GM18502 (cell line): ENCODE measurements at regions not wholly inside any gene's neighbourhood (a gene's known extent, or its start where the extent isn't known, plus 50 kb on each side); places are given as distances from the start of the nearest gene placed in this dataset.
"Not testable (repeated sequence)": the region's sequence is repeated elsewhere in the genome, so short reads cannot be mapped to it uniquely, and the experiment has no call there.

Source experiments
- ATAC-seq: cut with Tn5 transposase; IDR thresholded peaks from one replicate; pipeline ENCODE4 v1.9.1; 2021; ENCODE audit warnings: mild to moderate bottlenecking; ENCODE audit not compliant: unreplicated experiment, poor library complexity

DNA sequence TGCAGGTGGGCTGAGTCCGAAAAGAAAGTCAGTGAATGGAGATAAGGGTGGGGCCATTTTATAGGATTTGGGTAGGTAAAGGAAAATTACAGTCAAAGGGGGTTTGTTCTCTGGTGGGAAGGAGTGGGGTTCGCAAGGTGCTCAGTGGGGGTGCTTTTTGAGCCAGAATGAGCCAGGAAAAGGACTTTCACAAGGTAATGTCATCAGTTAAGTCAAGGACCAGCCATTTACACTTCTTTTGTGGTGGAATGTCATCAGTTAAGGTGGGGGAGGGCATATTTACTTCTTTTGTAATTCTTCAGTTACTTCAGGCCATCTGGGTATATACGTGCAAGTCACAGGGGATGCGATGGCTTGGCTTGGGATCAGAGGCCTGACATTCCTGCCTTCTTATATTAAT, 705.5 kb upstream of the NEGR1 start:
- ATAC-seq, result not testable (repeated sequence)

DNA sequence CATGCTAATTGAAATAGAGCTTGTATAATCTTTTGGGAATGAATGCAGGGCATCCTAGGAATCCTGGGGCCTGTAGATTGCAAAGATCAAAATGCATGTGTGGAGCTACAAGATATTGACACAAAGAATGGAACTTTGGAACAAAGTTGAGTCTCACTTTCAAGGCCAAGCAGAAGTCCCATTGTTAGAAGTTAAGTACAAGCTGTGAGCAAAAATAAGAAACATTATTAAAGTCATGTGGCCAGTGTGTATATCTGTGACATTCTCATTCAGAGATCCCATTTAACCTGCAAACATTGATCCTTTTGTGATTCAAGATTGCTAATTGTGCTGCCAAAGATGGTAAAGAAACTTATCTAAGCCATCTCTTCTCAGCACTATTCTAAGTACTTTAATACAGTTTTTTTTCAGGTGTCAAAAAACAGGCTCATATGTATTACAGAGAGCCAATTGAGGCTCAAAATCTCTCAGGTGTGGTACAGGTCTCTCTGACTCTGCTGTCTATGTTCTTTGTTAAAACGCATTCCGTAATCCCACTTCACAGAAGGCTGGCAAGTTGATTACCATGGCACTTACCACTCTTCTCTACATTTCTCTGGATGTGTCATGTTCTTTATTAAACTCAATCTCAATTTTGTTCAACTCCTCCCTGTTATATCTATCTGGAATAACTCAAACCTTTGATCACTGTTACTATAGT, 704.4 kb upstream of the NEGR1 start:
- ATAC-seq, result no peak

DNA sequence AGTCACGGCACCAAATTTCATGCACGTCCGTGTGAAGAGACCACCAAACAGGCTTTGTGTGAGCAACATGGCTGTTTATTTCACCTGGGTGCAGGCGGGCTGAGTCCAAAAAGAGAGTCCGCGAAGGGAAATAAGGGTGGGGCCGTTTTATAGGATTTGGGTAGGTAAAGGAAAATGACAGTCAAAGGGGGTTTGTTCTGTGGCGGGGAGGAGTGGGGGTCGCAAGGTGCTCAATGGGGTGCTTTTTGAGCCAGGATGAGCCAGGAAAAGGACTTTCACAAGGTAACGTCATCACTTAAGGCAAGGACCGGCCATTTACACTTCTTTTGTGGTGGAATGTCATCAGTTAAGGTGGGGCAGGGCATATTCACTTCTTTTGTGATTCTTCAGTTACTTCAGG, 702.7 kb upstream of the NEGR1 start:
- not testable (repeated sequence) for ATAC-seq

DNA sequence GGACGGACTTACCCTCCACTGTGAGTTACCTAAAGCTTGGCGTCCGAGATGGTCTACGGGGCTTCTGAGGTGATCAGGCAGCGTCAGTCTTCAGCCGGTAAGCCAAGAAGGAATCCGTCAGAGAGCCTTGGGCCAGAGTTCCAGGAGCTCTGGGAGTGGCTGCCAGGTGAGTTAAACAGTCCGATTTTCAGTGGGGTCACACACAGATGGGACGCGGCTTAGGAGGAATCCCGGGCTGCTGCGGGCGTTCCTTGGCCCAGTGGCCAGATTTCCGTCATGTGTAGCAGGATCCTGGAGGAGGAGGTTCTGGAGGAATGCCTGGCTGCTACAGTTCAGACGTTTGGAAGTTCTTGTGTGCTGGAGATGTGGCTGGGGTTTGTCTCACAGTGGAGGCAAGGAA, 700.7 kb upstream of the NEGR1 start:
- ATAC-seq, result not testable (repeated sequence)

DNA sequence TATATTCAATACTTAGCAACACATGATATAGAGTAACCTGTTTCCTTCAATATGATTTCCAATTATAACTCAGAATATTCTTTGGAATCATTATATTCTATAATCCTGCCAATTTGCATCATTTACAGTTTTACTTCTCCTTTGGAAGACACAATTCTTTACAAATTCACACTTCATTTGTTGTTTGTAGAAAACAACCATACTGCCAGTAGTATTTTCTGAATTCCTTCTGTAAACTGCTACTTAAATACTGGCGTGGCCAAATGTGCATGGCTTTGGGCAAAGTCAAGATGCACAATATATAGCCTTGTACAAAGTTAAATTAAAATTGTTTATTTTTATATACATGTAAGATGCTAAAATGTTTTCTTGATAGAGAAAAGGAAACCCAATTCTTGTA, 687.1 kb upstream of the NEGR1 start:
- no peak for ATAC-seq

DNA sequence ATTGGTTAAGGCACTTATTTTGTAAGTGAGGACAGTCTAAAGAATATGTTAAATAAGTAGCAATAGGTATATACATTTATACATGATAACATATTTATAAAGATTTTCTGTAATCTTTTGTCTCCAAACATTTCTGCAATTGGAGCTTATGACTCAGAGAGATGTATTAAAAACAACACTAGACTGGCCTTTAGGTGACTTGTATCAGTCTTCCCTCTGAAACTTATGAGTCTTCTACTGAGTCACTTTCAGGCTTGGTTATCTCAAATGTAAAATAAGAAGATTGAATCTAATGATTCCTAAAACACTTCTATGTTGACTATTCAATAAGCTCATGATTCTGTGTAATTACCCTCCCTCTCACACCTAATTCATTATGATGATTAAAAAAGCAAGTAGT, 672.6 kb upstream of the NEGR1 start:
- no peak for ATAC-seq

DNA sequence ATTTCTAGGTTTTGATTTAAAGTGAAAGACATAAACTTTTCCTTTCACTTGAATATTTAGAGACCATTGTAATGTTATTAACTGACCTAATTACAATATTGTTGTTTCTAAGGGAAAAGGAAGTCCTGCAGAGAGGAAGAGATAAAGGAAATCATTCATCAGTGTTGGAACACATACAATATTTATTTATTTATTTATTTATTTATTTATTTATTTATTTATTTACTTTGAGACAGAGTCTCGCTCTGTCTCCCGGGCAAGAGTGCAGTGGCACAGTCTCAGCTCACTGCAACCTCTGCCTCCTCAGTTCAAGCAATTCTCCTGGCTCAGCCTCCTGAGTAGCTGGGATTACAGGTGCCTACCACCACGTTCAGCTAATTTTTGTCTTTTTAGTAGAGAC, 668.6 kb upstream of the NEGR1 start:
- ATAC-seq, result not testable (repeated sequence)

DNA sequence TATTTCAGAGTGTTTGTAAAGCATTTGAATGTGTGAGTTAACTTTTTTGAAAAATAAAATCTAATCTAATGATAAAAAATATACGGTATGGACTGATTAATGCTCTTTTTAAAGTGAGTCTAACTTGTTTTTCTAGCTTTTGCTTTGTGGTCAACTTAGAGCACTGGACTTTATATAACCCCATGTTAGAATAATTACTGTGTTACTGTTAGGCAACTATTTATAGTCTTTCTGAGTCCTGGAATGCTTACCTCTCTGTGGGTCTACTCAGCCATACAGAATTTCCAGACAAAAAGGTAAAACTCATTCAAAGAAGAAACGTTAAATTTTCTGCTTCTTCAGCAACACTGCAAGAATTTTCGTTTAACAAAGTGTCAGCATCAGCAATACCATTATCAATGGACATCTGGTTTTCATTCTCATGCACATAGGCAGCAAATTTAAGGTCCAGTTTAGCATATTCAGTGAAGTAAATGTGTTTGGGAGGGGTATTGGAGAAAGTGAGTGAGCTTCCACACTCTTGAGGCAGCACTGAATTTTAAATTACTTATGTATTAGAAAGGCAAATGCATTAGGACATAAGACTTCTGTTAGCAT, 664.7 kb upstream of the NEGR1 start:
- ATAC-seq, result no peak

DNA sequence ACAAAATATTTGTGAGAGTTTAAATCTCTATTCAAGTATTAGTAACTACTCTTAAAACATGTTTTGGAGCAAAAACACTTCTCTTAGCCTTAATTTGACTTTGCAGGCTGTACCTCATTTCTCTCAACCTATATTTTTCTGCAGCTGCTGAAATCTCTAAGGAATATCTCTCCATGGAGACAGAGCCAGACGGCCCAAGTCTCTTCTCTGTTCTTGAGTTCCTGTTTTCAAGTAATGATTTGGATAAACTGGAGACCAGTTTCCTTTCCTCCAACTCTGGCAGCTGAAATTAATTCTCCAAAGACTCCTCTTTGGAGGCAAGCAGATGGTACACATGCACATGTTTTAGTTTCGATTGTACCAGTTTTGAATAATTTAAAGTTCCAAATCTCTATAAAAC, 659.7 kb upstream of the NEGR1 start:
- ATAC-seq, result no peak

DNA sequence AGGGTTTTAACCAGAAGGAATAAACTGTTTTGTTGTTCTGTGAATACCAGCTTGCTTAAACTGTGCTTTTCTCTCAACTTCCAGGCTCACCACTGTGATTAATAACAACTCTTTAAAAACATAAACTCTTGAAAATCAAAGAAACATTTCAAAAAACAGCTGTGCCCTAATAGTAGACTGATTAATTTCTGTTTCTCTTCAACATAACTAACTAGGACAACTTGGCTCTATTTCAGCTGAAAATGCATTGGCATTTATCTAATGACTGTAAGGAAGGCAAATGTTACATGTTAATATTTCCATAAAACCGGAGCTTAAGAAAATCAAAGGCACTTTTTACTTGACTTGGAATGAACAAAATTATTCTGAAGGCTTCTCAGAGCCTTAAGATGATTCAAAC, 656.1 kb upstream of the NEGR1 start:
- ATAC-seq, result no peak

DNA sequence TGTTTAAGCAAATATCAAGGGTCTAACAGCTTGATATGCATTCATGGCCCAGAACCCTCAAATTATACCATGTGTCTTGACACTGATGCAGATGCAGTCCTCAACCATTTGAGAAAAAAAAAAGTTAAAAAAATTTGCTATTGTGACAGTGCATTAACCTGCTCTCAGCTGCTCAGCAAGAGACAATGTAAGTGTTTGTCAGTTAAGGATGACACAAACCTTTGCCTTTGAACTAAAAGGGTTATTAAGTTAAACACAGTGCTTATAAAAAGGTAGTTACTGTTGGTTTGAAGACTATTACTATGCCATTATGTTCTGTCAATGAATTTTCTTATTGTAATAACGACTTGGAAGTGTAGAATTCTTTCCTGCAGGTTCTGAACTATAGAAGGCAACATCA, 655.6 kb upstream of the NEGR1 start:
- no peak for ATAC-seq

DNA sequence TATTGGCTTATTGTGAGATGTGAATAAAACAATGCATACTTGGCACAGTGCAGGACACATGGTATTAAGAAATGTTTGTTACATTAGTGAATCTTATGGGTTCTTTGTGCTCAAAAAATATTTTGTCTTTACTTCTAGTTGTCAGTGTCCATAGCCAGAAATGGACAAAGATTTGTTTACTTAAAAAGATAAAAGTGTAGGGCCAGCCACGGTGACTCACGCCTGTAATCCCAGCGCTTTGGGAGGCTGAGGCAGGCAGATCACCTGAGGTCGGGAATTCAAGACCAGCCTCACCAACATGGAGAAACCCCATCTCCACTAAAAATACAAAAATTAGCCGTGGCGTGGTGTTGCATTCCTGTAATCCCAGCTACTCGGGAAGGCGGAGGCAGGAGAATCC, 654.6 kb upstream of the NEGR1 start:
- ATAC-seq, result no peak

DNA sequence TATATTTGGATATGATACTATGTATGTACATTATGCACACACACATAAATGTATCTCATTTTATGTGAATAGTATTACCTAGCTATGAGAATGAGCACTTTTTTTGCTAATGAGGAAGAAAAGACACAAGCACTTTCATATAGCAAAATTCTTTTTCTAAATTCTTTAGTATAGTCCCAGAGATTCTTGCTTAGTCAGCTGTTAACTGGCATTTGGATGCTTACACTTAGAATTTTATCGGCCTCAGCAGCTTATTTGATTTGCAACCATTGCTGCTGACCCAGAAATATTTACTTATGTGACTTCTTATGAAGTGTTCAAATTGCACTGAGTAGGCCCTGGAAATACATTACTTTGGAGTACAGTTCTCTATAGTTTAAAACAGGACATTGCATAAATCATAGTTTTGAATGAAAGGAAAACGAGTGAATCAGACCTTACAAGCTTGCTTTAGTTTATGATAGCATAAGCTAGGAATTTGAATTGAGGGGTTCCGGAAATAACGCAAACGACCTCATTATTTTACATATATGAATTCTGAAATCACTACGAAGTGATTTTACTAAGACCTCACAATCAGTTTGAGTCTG, 653.9 kb upstream of the NEGR1 start:
- no peak for ATAC-seq

DNA sequence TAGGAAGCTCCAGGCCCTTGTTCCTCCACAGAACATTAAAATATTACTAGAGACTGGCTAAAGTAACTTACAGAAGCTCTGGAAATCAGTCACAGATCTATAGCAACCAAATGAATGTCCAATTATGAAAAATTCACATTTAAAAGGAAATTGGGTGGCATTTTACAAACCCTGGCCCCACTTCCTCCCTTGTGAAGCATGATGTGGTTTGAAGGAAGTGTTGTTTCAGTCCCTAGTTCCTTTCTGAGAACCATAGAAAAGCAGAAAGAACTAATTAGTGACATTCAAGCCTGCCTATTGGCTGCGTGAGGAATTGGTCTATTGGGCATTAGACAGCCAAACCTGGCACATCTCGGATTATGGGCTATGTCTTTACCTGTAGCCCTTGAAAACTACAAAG, 649.7 kb upstream of the NEGR1 start:
- ATAC-seq, result no peak

DNA sequence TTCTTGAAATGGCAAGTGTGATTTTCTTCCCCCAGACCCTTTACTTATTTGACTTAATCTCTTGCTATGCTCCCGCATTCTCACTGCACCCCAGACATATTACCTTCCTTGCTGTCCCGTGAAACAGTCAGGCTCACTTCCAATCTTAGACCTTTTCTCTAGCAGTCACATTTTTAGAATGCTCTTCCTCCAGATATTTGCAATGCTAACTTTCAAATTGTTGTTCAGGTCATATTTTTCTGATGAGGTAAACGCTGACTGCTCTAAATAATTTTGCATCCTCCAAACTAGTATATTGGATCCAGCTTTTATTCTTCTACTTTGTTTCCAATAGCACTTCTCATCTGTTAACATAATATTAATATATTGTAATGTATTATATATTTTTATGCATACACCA, 648.2 kb upstream of the NEGR1 start:
- no peak for ATAC-seq

DNA sequence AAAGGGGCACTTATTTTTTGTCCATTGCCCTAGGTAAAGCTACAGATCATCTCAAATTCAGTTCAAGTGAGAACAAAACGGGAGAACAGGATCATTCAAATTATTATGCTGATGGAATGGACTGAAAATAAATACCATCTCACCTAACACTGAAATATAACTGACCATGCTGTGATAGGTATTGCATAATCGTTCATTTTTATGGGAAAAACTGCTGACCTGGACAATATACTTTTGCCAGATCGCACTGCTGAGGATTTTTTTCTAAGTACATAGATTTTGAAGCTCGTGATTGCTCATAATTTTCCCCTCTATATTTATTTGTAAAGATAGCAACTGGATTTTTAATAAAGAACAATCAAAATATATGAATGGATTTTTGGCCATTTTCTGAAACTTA, 636.6 kb upstream of the NEGR1 start:
- ATAC-seq, result no peak

DNA sequence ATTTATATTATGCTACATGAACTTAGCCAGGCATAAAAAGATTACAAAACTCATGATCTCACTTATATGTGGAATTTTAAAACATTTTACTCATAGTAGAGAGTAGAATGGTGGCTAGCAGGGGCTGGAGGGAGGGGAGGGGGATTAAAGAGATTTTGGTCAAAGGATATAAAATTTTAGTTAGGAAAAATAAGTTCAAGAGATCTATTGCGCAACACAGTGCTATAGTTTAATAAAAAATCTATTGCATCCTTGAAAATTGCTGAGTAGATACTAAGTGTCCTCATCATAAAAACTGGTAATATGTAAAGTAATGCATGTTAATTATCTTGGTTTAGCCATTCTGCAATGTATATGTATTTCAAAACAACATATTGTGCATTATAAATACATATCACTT, 635.6 kb upstream of the NEGR1 start:
- no peak for ATAC-seq

DNA sequence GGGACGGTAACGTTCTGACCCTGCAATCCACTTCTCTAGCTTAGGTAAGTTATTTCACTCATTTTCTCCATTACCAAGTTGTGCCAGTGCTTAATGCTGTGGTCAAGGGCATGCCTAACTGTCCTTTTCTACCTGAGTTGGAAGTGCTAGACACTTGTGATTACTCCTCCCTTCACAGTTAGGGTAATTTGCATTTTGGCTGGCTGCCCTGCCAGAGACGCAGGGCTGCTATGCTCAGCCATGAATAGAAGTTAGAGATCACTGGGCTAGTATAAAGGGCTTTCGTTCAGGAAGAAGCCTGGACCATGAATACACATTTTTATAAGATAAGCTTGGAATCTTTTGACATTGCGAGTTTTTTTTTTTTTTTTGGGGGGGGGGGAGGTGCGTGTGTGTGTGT, 633.2 kb upstream of the NEGR1 start:
- no peak for ATAC-seq

DNA sequence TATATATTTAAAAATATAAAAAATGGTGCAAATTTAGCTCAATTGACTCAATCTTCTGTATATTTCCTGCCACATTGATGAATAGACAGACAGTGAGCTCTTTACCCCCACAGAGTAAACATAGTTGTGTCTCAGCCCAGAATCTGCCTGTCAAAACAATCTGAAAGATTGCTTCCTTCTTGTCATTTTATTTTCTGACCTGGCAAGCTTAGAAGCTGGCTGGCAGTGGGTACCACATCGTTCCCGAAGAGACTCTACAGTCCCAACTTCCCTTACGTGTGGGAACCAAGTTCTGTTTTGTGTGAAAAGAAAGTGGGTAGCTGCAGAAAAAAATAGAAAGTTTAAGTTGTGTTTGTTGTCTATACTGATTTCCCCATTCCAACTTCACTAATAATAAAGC, 629.3 kb upstream of the NEGR1 start:
- no peak for ATAC-seq

DNA sequence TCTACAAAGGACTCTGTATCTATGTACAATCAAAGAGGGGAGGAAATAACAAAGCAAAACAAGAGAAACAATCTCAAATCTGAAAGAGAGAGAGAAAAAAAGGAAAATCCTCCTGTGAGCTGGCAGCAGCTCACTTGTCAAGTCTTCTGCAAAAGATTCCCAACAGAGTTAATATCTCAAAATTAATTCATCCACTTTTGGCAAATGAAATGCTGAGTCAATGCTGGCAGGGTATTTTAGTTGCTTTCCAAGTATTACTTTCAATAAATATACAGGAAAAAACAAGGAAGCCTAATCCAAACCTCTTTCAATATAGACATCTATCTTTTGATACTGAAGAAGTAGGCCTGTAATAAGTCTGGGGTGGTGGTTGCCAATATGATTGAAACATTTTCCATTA, 613.9 kb upstream of the NEGR1 start:
- ATAC-seq, result no peak

DNA sequence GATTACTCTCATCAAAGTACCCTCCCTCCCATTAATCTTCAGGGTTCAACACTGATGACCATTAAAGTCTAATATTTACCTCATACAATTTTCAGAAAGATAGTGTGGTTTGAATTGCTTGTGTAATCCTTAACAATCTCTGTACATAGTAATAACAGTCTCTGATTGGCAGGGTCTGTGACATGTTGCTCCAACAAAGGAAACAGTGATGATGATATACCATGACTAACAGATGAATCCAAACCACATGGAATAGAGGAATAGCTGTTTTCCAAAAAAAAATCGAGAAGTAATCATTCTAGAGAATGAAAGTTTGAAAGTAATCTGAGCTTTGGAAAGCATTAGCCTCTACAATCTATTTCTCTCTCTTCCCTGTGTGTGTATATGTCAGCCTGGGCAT, 610.1 kb upstream of the NEGR1 start:
- ATAC-seq, result no peak

DNA sequence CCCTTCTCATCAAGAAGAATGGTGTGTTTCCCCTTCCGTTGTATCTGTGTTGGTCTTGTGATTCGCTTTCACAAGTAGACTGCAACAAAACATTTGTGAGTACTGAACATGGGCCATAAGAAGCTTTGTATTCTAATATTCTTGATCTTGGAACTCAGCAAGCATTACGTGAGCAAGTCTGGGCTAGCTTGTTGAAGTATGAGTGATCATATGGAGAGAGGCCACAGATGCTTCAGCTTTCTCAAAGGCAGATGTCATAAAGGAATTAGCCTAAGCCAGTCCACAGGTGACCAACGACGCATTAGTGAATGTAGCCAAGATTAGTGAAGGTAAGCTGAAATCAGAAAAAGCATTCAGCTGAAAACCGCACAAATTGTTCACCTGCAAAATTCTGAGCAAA, 609.6 kb upstream of the NEGR1 start:
- no peak for ATAC-seq
